HEK293T (cell line): ENCODE measurements at regions not wholly inside any gene's neighbourhood (a gene's known extent, or its start where the extent isn't known, plus 50 kb on each side); places are given as distances from the start of the nearest gene placed in this dataset.

Source experiments
- CTCF ChIA-PET: fragments of 350-600 bp; formaldehyde crosslinking; extraction: SDS; loops from one replicate; lab custom pipeline; 2021; ENCODE audit warnings: antibody characterized with exemption, inconsistent platforms; lab: Yijun Ruan, JAX
- POLR2A ChIA-PET: fragments of 350-600 bp; formaldehyde crosslinking; extraction: SDS; loops from one replicate; lab custom pipeline; 2020; ENCODE audit warnings: antibody characterized with exemption, inconsistent platforms; lab: Yijun Ruan, JAX
- DNase-seq: peaks from one replicate; pipeline ENCODE4 v3.0.0; 2012; ENCODE audit warnings: mixed read lengths; ENCODE audit errors: extremely low spot score
- ARNT ChIP-seq: fragments of 450-650 bp; IDR thresholded peaks from 2 replicates; pipeline ENCODE4 v1.6.1; 2017; ENCODE audit warnings: mild to moderate bottlenecking
- BHLHE40 ChIP-seq: fragments of 450-650 bp; IDR thresholded peaks from 2 replicates; pipeline ENCODE4 v1.6.1; 2016; ENCODE audit warnings: mild to moderate bottlenecking, moderate library complexity, borderline replicate concordance
- CTBP1 ChIP-seq: fragments of 450-650 bp; IDR thresholded peaks from 2 replicates; pipeline ENCODE4 v1.6.1; 2016; ENCODE audit warnings: borderline replicate concordance
- ELF4 ChIP-seq: fragments of 450-650 bp; IDR thresholded peaks from 2 replicates; pipeline ENCODE4 v1.6.1; 2017; ENCODE audit warnings: antibody characterized with exemption
- FOXA1 ChIP-seq: fragments of 450-650 bp; IDR thresholded peaks from 2 replicates; pipeline ENCODE4 v1.6.1; 2016; ENCODE audit warnings: mild to moderate bottlenecking
- FOXK2 ChIP-seq: fragments of 450-650 bp; IDR thresholded peaks from 2 replicates; pipeline ENCODE4 v1.6.1; 2016; ENCODE audit warnings: mild to moderate bottlenecking
- FOXM1 ChIP-seq: fragments of 450-650 bp; IDR thresholded peaks from 2 replicates; pipeline ENCODE4 v1.6.1; 2017; ENCODE audit warnings: mild to moderate bottlenecking, borderline replicate concordance
- HDGF ChIP-seq: fragments of 450-650 bp; IDR thresholded peaks from 2 replicates; pipeline ENCODE4 v1.6.1; 2017; ENCODE audit warnings: antibody characterized with exemption, borderline replicate concordance
- L3MBTL2 ChIP-seq: fragments of 450-650 bp; conservative IDR thresholded peaks from 2 replicates; pipeline ENCODE4 v1.6.1; 2016; ENCODE audit warnings: mild to moderate bottlenecking
- LEF1 ChIP-seq: fragments of 450-650 bp; IDR thresholded peaks from 2 replicates; pipeline ENCODE4 v1.6.1; 2017; ENCODE audit warnings: mild to moderate bottlenecking, borderline replicate concordance
- NFRKB ChIP-seq: fragments of 450-650 bp; IDR thresholded peaks from 2 replicates; pipeline ENCODE4 v1.6.1; 2016; ENCODE audit warnings: mild to moderate bottlenecking, moderate library complexity
- PKNOX1 ChIP-seq: fragments of 450-650 bp; IDR thresholded peaks from 2 replicates; pipeline ENCODE4 v1.6.1; 2016
- SP1 ChIP-seq: fragments of 450-650 bp; IDR thresholded peaks from 2 replicates; pipeline ENCODE4 v1.6.1; 2017
- SUZ12 ChIP-seq: fragments of 450-650 bp; IDR thresholded peaks from 2 replicates; pipeline ENCODE4 v1.6.1; 2016; ENCODE audit warnings: mild to moderate bottlenecking
- TARDBP ChIP-seq: fragments of 450-650 bp; IDR thresholded peaks from 2 replicates; pipeline ENCODE4 v1.6.1; 2016
- ZNF384 ChIP-seq: fragments of 450-650 bp; IDR thresholded peaks from 2 replicates; pipeline ENCODE4 v1.6.1; 2016

GRCh38 chr1:96515430-96515829, 206.2 kb upstream of the PTBP2 start:
- ChIA-PET POLR2A (no interaction called here), CTCF (no interaction called here)
- no peak for DNase-seq
- no peak for TF ChIP-seq SUZ12
- no peak for TF ChIP-seq CTBP1
- TF ChIP-seq PKNOX1 = no peak
- TF ChIP-seq LEF1 = no peak
- no peak for TF ChIP-seq ZNF384

DNA sequence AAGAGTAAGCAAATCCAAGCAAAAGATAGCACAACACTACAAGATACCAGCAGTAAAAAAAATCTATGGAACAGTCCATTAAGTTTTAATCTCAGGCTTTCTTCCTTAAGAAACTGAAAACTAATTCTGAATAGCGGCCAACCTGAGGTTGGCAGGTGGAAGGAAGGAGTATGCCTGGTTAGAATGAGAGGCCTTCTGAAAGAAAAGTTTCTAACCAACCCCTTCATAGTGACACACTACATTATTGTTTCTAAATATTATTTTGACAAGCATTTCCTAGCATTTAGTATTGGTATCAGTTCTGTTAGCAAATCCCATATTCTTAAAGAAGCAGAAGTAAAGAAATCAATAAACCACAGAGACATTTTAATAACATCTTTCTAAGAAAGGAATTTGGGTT, 205.7 kb upstream of the PTBP2 start:
- DNase-seq = no peak
- TF ChIP-seq LEF1 (no peak), FOXM1 (no peak), FOXA1 (no peak)
- ChIA-PET POLR2A (no interaction called here), CTCF (no interaction called here)

DNA sequence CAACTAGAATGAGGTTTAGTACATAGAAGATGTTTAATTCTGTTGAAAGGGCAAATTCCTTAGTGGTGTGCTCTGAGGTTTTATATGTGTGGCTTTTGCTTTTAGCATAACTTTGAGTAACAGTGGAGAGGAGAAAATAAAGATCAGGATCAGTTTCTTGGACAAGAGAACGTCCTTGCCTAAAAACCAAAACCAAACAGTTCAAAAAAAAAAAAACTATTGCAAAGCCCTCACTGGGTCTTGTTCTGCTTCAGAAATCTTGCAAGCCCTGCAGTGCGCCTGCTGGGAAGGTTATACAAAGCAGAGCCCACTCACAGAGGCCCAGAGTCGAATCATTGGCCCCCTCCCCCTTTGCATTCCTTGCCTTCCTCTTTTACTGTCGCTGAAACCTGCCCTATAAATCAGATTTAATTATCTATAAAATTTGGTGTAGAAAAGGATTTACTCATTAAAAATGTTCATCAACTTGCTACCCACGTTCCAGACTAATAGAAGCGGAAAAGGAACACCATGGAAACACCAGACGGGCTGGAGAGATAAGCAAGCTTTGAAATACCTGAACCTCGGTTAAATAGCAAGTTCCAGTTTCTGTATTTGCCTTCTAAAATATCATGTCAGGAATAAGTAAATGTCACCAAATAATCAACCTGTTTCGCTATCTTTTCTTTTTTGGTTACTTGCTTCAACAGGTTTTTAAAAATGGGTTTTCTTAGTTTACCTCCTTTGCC, 201.6 kb upstream of the PTBP2 start:
- POLR2A ChIA-PET = no interaction called here
- CTCF ChIA-PET = no interaction called here
- no peak for DNase-seq
- no peak for TF ChIP-seq L3MBTL2
- no peak for TF ChIP-seq FOXA1
- TF ChIP-seq FOXM1 = no peak
- no peak for TF ChIP-seq FOXK2
- no peak for TF ChIP-seq SP1
- no peak for TF ChIP-seq HDGF
- no peak for TF ChIP-seq CTBP1
- TF ChIP-seq NFRKB = no peak
- no peak for TF ChIP-seq PKNOX1
- TF ChIP-seq SUZ12 = no peak
- TF ChIP-seq ELF4 = no peak
- no peak for TF ChIP-seq ZNF384
- no peak for TF ChIP-seq TARDBP
- TF ChIP-seq ARNT = no peak
- no peak for TF ChIP-seq BHLHE40
- TF ChIP-seq LEF1 = no peak

GRCh38 chr1:96520579-96520947, 201.0 kb upstream of the PTBP2 start:
- ChIA-PET CTCF (no interaction called here), POLR2A (no interaction called here)
- TF ChIP-seq CTBP1 (no peak), BHLHE40 (no peak), ELF4 (no peak), FOXK2 (no peak), ARNT (no peak), HDGF (no peak), L3MBTL2 (no peak), NFRKB (no peak), PKNOX1 (no peak), ZNF384 (no peak), SUZ12 (no peak), TARDBP (no peak), SP1 (no peak), FOXM1 (no peak)
- no peak for DNase-seq

DNA sequence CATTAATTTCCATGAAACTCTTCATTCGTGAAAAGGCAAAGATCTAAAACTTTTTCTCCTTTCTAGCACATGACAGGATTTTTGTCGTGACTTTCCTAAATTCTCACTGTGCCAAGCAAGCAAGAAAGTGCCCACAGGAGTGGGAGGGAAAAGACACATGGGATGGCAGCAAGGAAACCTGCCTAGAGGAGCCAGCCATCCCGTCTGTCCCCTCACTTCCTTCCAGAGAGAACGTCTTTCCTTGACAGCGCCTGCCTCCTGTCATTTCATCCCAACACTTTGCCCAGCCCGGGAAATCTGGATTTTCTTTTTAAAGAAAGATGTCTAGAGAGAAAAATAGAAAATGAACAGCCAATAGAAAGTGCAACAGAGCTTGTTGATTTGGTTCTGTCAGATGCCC, 200.6 kb upstream of the PTBP2 start:
- DNase-seq = no peak
- CTCF ChIA-PET = interaction anchor here (0.7 kb wide), 1 partner anchor 1235 kb away, joined by 7 read pairs; no protein-coding TSS in a partner anchor
- POLR2A ChIA-PET = no interaction called here
- no peak for TF ChIP-seq ELF4
- TF ChIP-seq CTBP1 = no peak
- TF ChIP-seq SP1 = no peak
- TF ChIP-seq ZNF384 = no peak
- TF ChIP-seq PKNOX1 = no peak
- no peak for TF ChIP-seq SUZ12
- no peak for TF ChIP-seq FOXA1
- TF ChIP-seq HDGF = no peak
- no peak for TF ChIP-seq NFRKB
- TF ChIP-seq BHLHE40 = no peak
- no peak for TF ChIP-seq L3MBTL2
- no peak for TF ChIP-seq TARDBP
- TF ChIP-seq FOXK2 = no peak
